ENCODE measurements at regions not wholly inside any gene's neighbourhood (a gene's known extent, or its start where the extent isn't known, plus 50 kb on each side); places are given as distances from the start of the nearest gene placed in this dataset.

GRCh38 chr13:75231235-75231634 lies 250.7 kb downstream of the TBC1D4 start:
- no peak for DNase-seq

GRCh38 chr13:75226733-75227435 lies 255.1 kb downstream of the TBC1D4 start:
- no peak for DNase-seq

GRCh38 chr13:75226092-75226491 lies 255.9 kb downstream of the TBC1D4 start:
- no peak for DNase-seq

- no peak for DNase-seq
Measured at GRCh38 chr13:75225288-75226032, 256.5 kb downstream of the TBC1D4 start.

GRCh38 chr13:75224053-75224742 lies 257.8 kb downstream of the TBC1D4 start:
- DNase-seq = no peak

- no peak for DNase-seq
Measured at GRCh38 chr13:75222031-75222430, 259.9 kb downstream of the TBC1D4 start.

- DNase-seq = no peak
Measured at GRCh38 chr13:75220861-75221260, 261.1 kb downstream of the TBC1D4 start.

GRCh38 chr13:75220238-75220542 lies 261.8 kb downstream of the TBC1D4 start:
- no peak for DNase-seq

- DNase-seq = peak in 1 of 2 experiments; percentile 6
Measured at GRCh38 chr13:75219479-75220237, 262.3 kb downstream of the TBC1D4 start.

- no peak for DNase-seq
Measured at GRCh38 chr13:75217949-75218348, 264.0 kb downstream of the TBC1D4 start.

GRCh38 chr13:75216038-75216437 lies 265.9 kb downstream of the TBC1D4 start:
- no peak for DNase-seq

GRCh38 chr13:75214846-75215245 lies 267.1 kb downstream of the TBC1D4 start:
- no peak for DNase-seq

- no peak for DNase-seq
Measured at GRCh38 chr13:75202981-75203380, 279.0 kb downstream of the TBC1D4 start.

GRCh38 chr13:75197803-75198202 lies 284.2 kb downstream of the TBC1D4 start:
- DNase-seq = no peak

GRCh38 chr13:75196147-75196837 lies 285.7 kb downstream of the TBC1D4 start:
- DNase-seq = no peak

GRCh38 chr13:75195495-75196146 lies 286.3 kb downstream of the TBC1D4 start:
- no peak for DNase-seq

GRCh38 chr13:75194717-75195462 lies 287.1 kb downstream of the TBC1D4 start:
- DNase-seq = no peak

- no peak for DNase-seq
Measured at GRCh38 chr13:75186379-75186778, 295.6 kb downstream of the TBC1D4 start.

- no peak for DNase-seq
Measured at GRCh38 chr13:75181906-75182305, 300.1 kb downstream of the TBC1D4 start.

- DNase-seq = no peak
Measured at GRCh38 chr13:75180805-75181455, 301.0 kb downstream of the TBC1D4 start.

- no peak for DNase-seq
Measured at GRCh38 chr13:75178436-75178835, 303.5 kb downstream of the TBC1D4 start.

All from cerebellar nuclear complex (tissue), 1 donor.